HG03095 (cell line): ENCODE measurements at regions not wholly inside any gene's neighbourhood (a gene's known extent, or its start where the extent isn't known, plus 50 kb on each side); places are given as distances from the start of the nearest gene placed in this dataset.
"Not testable (repeated sequence)": the region's sequence is repeated elsewhere in the genome, so short reads cannot be mapped to it uniquely, and the experiment has no call there.

Source experiments
- ATAC-seq: cut with Tn5 transposase; IDR thresholded peaks from one replicate; pipeline ENCODE4 v1.9.1; 2021; ENCODE audit warnings: moderate library complexity; ENCODE audit not compliant: unreplicated experiment

DNA sequence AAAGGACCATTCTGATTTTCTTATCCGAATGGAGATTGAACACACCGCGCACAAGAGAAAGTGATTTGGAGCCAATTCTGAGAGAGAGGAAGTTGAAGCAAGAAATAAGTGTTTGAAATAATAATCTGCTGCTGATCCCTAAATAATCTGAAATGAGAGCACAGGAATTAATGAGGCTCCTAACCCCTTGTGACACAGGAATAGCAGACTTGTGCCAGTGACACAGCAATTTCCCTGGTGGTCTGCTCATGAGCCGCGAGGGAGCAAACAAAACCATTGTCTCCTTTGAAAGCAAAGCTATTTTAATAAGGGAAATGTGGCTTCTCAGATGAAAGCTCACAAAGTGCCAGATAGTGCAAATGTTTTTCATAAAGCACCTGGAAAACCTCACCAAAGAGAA lies 936.1 kb upstream of the WWC1 start:
- no peak for ATAC-seq

DNA sequence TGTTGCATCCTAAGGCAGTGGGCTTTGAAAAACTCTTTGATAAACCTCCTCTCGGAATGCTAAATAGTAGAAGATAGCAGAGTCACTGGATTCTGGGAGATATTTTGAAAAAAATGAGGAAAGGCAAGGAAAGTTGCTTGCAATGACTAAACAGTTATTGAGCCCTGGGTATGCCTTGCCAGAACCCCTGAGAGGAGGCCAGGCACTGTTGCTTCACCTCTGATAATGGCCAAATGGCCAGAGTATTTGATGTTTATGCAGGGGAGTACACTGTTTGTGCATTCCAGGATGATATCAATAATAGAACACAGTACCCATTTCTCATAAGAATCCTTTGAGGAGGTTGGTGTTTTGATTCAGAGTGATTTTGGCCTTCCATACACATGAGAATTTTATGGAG lies 935.1 kb upstream of the WWC1 start:
- ATAC-seq = no peak

DNA sequence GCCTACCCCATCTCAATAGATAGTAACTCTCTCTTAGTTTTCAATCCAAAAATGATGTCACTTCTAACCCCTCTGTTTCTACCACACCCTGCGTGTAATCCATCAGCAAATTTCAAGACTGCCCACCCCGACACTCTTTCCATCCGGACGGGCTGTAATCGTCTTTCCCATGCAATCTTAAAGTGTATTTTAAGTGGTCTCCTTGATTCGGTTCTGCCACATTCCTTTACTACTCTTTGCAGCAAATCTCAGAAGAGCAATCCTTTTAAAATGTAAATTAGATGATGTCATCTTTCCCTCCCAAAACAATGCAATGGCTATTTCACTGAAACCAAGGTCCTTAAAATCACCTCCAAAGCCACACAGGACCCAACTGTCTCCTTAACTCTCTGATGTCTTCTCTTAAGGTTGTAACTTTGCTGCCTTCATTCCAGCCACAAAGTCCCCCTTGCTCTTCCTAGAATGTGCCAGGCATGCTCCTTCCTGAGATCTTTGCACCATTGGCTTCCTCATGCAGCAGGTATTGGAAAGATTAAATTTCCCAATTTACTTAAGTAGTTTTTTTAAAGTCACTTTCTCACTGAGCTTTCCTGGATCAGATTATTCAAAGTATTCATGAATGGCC lies 932.5 kb upstream of the WWC1 start:
- no peak for ATAC-seq

DNA sequence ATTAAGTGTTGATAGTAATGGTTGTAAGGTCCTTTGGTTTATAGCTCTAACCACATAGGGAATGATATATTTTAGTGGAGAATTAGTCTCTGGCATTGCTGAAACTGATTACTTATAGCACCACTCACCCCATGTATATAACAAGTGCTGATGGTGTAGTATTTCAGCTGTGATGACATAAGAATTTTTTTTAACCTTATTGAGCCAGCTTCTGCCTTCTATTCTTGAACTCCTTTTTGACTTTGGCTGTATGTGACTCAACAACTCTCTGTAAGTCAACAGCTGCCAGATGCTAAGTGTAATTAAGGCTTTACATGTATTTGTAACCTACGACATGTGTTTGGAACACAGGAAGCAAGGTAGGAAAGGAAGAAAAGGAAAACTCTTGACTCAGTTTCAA lies 929.6 kb upstream of the WWC1 start:
- no peak for ATAC-seq

DNA sequence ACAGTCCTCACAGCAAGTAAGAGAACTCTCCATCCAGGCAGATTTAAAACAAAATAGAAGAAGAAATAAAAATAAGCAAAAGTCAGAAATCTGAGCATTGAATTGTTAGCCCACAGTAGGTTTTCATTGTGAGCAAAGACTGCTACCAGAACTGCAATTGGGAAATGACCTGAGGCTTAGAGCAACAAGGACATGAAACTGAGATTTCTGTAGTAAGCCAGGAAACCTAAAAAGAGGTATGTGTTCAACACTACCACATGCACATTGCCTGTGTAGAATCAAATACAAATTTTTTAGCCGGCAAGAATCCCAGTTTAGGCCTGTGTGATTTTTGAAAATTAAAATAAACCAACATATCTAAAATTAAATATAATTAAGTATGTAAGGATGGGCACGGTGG lies 928.4 kb upstream of the WWC1 start:
- no peak for ATAC-seq

DNA sequence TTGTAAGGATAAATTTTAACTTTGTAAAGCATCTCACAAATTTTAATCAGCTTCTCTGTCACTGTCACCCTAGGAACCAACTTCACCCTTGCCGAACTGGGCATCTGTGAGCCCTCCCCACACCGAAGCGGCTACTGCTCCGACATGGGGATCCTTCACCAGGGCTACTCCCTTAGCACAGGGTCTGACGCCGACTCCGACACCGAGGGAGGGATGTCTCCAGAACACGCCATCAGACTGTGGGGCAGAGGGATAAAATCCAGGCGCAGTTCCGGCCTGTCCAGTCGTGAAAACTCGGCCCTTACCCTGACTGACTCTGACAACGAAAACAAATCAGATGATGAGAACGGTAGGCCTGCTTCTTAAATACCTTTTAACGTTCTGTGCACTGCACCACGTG lies 916.3 kb upstream of the WWC1 start:
- no peak for ATAC-seq

DNA sequence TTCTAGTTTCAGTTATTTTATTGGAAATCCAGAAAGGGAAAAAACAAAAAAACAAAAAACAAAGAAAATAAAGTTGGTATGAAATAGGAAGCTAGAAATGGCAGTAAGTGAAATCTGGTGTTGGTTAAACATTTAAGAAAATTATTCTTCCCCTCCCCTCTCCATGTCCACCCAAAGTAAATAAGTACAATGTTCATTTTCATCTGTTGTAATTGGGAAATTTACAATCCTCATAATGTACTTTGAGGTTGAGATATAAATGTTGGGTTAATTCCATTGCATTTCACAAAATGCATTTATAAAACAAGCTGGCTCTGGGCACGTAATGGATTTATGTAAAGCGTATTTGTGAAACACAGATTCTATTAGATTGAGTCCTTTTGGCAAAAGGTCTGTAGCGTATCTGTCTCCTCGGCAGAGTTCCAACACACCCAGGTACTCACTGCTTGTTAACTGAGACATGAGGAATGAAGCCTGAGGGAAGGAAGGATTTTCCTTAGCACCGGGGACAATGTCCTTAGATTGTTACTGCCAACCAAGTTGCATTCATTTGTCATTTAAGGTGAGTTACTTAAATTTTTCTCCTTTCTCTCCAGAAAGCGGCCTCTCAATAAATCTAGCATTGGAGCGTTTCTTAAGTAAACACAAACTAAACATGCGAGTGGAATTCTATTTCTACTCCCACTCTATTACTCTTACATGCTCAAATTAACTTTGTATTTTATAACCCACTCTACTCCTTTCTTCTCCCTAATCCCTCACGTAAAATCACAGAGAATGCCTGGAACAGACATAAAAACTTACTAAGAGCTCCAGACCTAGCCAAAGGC lies 912.3 kb upstream of the WWC1 start:
- no peak for ATAC-seq

DNA sequence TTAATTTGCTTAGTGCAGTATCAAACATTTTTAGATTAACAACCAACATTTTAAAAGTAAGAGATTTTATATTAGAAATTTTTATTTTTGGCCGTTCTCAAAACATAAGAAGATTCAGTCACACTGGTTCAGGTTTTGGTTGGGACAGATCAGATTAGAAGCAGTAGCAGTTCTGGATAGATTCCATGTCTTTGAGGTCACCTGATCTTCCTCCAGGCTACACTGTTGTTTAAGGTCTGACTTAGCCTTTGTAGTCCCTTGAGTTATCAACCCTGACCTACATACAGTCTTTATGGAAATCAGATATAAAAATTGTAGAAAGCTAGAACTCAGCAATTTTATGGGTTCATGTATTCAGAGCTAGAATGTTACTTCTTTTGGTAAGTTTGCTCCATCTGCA lies 910.0 kb upstream of the WWC1 start:
- no peak for ATAC-seq

DNA sequence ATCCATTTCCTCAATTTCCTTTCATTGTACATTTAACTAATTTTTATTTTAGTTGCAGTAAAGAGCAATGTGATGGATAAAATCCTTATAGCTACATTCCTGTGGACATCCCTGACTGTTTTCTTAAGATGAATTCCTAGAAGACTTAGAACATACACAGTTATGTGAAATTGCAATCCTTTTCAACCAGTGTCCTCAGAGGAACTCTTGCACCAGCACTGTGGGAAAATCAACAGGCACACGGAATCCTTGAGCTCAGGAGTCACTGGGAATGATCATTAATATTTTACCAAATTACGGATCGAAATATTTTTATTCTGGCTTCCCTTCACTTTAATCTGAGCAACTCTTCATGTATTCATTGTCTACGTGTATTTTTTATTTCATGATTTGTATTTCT lies 901.9 kb upstream of the WWC1 start:
- no peak for ATAC-seq

DNA sequence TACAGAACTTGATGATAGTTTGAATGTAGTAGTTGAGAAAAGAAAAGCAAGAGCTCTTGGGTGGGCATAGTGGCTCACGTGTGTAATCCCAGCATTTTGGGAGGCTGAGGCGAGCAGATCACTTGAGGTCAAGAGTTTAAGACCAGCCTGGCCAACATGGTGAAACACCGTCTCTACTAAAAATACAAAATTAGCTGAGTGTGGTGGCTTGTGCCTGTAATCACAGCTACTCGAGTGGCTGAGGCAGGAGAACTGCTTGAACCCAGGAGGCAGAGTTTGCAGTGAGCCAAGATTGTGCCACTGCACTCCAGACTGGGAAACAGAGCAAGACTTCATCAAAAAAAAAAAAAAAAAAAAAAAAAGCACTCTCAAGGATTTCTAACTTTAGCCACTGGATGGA lies 900.2 kb upstream of the WWC1 start:
- ATAC-seq = not testable (repeated sequence)

DNA sequence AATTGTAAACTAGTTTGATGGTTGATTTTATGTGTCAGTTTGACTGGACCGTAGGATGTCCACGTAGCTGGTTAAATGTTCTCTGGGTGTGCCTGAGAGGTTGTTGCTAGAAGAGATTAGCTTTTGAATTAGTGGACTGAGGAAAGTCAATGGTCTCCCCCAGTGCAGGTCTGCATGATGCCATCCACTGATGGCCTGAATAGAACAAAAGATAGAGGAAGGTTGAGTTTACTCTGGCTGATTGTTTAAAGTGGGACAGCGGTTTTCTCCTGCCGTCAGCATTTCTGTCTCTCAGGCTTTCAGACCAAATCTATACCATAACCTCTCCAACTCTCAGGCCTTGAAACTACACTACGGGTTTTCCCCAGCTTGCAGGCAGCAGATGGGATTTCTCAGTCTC lies 899.2 kb upstream of the WWC1 start:
- no peak for ATAC-seq

DNA sequence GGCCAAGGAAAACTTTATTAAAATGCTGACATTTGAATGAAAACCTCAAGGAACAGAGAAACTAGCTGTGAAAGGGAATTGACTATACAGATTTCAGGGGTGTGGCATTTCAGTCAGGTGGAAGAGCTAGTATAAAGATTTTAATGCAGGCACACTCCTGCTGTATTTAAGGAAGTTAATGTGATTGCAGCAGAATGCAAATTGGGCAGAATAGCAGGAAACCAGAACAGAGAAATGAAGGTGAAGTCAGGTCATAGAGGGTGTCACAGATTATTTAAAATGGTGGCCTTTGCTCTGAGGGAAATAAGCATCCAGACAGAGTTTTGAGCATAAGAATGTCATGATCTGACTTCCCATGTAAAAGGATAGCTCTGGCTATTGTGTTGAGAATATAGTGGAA lies 898.1 kb upstream of the WWC1 start:
- ATAC-seq = no peak

DNA sequence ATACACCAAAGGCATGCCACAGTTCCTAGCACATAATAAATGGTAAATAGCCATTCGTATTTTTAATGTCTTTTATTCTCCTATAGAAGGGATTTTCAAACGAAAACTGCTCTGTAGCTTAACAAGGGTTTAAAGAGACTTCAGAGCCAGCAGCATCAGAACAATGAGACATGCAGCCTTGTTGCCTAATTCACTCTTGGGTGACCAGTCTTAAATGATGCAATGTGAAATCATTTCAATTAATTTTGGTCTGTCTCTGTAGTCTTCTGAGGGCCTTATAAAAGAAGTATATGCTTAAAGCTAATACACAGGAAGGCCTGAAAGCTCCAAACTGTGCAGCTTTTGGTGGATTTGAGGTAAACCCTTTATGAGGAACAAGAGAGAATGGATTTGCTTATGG lies 888.8 kb upstream of the WWC1 start:
- no peak for ATAC-seq

DNA sequence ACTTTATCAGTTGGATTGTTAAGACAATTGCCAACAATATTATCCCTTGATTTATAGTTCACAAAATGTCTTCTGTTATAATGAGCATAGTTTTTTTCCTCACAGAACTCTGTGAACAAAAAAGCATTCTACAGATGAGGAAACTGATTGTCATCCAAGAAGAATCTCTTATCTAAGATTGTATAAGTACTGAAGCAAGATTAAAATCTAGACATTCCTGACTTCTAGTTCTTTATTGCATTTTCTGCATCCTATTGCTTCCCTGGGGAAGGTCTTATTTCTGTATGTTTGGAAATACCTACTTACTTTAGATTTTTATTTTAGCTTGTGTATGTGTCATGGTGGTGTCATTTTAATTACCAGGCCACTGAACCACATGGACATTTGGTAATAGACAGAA lies 884.9 kb upstream of the WWC1 start:
- ATAC-seq = no peak

DNA sequence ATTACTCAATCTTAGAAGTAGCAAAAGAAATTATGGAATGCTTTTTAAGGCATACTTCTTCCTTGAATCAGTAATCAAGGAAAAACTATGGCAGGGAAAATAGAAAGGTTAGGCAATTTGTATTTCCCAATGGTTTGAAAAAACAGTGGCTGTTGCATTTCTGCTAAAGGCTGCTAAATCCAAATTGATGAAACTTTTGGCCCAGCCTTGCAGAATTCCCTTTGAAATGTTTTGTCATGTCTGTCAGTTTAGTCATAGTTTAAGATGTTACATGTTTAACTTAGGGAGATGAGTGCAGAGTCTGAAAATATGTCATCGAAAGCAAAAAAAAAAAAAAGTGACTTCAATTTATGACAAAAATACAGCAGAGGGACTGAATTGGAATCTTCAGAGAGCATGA lies 878.9 kb upstream of the WWC1 start:
- ATAC-seq = no peak

DNA sequence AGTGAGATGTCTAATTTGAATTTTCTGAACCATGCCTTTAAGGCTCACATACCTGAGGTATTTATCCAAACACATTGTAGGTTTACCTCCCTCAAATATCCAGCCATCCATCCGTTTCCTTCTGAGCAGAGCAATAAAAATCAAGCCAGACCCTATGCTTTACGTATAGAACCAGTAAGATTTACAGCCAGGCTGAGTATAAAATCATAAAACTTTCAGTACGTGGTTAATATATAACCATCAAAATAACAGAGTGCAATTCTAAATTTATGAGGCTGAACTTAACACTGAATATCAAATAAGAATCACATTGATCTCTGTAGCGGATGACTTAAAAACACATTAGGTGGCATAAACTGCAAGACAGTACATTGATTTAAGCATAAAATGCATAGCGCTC lies 877.9 kb upstream of the WWC1 start:
- no peak for ATAC-seq

DNA sequence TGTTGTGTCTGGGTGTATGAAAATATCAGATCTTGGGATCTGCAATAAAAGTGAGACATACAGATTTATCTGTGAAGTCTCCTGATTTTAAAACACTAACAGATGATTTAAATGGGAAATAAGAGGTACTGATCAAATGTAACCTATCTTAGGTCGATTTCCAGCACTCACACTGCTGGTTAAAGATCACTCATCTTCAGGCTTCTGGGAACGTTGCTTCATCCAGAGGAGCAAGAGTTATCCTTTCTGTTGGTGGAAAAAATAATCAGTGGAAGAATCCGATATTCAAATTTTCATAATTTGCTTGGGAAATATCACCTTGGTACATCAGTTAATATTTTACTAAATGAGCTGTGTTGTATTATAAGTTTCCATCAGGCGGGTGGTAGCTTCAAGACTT lies 876.8 kb upstream of the WWC1 start:
- ATAC-seq = no peak

DNA sequence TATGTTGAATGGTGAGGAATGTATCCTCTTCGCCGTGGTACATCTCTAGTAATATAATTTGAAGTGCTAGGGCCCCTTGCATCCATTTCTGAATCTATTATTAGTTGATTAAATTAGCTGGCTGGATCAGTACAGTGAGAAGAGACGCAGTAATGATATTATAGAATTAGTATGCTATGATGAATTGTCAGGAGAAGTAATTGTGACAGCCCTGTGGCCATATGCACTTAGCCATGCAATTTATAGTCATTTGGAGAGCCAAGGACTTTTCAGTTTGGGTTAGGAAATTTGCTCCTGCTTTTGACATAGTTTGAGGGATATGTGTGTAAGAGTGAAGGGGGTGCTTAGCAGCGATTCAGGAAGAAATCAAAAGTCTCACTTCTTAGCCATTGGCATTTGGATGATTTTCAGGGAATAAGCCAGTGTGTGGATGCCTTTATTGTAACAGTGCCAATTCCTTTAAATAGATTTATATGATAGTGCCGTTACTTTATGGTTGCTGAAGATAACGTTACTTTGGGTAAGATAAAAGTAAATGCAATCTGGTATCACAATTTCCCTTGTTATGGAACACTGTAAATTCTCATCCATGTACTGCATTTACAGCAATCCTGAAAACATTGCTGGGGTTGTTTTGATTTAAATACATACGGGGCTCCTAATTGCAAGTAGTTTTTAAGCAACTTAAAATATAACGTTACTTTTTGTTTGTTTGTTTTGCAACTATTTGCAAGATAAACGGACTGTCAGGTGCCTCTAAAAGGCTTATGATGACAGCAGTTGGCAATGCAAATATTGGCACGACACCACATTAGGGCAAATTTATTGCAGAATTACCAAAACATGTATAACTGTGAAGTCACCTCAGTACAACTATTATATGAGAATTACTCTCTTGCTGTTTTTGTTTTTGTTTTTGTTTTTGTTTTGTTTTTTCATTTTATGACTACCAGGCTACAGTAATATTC lies 875.4 kb upstream of the WWC1 start:
- ATAC-seq = no peak

DNA sequence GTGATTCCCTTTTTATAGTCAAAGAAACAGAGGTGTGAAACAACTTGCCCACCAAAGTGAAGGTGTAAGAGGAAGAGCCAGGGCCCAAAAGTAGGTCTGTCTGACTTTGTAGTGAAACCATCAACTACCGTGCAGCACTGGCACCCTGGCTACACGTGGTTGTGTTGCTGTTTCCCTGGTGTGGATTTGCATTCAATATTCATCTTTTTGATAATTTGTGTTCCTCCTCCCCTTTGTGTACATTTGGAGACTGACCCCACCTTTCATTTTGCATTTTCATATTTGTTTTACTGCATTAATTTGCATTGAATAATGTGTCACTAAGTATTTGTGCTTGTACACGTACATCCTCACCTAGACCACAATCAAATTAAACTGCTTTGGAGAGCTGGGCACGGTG lies 873.8 kb upstream of the WWC1 start:
- no peak for ATAC-seq

DNA sequence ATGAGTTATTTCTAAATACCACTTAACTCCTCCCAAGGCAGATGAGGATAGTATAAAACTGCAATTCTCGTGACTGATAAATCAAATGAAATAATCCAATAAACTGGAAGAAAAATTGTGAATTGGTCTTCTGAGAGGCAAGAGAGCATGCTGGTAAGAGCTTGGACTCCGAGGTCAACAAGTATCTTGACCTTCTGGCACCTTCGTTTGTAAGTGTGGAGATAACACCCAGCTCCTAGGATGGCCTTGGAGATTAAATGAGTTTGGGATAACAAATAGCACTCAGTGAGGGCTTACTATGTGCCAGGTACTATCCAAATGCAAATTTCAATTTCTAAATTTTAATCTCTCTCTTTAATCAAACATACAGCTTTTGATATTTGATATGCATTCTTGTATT lies 866.3 kb upstream of the WWC1 start:
- no peak for ATAC-seq

DNA sequence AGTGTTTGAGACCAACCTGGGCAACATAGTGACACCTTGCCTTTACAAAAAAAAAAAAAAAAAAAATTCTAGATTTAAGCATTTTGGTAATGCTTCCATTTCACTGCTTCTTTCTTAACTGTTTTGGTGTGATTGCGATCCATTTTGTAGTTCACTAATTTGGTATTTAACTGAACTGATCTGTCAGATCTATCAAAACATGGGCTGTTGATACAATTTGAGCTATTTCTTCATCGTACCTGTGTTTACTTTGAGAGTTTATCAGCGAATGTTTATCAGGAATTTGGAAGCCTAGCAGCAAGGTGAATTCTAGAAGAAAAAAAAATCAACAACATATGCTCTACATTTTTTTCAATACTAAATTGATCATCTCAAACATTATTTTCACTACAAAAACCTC lies 864.9 kb upstream of the WWC1 start:
- no peak for ATAC-seq

DNA sequence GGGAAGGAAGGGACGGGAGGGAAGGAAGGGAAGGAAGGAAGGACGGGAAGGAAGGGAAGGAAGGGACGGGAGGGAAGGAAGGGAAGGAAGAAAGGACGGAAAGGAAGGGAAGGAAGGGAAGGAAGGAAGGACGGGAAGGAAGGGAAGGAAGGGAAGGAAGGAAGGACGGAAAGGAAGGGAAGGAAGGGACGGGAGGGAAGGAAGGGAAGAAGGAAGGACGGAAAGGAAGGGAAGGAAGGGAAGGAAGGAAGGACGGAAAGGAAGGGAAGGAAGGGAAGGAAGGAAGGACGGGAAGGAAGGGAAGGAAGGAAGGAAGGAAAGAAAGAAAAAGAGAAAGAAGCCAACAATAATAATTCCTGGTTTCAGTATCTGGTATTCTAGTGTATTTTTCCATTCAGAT lies 863.8 kb upstream of the WWC1 start:
- ATAC-seq = not testable (repeated sequence)
